Heart left ventricle (tissue), 13 donors: ENCODE measurements at regions not wholly inside any gene's neighbourhood (a gene's known extent, or its start where the extent isn't known, plus 50 kb on each side); places are given as distances from the start of the nearest gene placed in this dataset.
"Not testable (repeated sequence)": the region's sequence is repeated elsewhere in the genome, so short reads cannot be mapped to it uniquely, and the experiment has no call there.

ENCODE experiments used
- POLR2A ChIP-seq, 2 donors: fragments of 450-650 bp; IDR thresholded peaks; one replicate each; pipeline ENCODE4 v1.6.1; 2017; ENCODE audit warnings: antibody characterized with exemption in 2 of 2, mild to moderate bottlenecking in 2 of 2, moderate library complexity in 2 of 2
- TF ChIP-seq, protein P1 (sequence below), 12 donors: fragments of 200-600 bp; sonication (generic) in 4 of 12; IDR thresholded peaks; one replicate each; pipeline versions ENCODE4 v1.5.0 to v1.8.0; 2018 to 2022; ENCODE audit warnings: antibody characterized with exemption in 12 of 12, mild to moderate bottlenecking in 5 of 12
- donor health status: ischemic (EF 13 %, LVEDD 7.1; RV severe dilation, severe dysfunction).
- donor health status: DM: no; HTN: yes; CAD: no.
- donor health status: DM: no; HTN: no; CAD: no.
- donor health status: ischemic (EF 25% LVEDD 6.9; RV normal size, moderate dysfunction).
- donor health status: ischemic (EF 25% LVEDD 5.7; RV mildly dilated, moderate dysfunction).
- donor health status: ischemic (EF 35%, LVEDD 5.7; RV mildly dilated, moderate dysfunction).
- donor health status: nonischemic (EF 11% LVEDD 7.7; RV severe dilation, severe dysfunction).
- donor health status: DM: yes; HTN: yes; CAD: no.
- donor health status: PGD.
- donor health status: ischemic (EF 29% LVEDD 5.4; RV normal size, mild dysfunction).
- donor health status: nonischemic (EF 23%, LVEDD 6.1; RV moderate dilation, normal function).

DNA sequence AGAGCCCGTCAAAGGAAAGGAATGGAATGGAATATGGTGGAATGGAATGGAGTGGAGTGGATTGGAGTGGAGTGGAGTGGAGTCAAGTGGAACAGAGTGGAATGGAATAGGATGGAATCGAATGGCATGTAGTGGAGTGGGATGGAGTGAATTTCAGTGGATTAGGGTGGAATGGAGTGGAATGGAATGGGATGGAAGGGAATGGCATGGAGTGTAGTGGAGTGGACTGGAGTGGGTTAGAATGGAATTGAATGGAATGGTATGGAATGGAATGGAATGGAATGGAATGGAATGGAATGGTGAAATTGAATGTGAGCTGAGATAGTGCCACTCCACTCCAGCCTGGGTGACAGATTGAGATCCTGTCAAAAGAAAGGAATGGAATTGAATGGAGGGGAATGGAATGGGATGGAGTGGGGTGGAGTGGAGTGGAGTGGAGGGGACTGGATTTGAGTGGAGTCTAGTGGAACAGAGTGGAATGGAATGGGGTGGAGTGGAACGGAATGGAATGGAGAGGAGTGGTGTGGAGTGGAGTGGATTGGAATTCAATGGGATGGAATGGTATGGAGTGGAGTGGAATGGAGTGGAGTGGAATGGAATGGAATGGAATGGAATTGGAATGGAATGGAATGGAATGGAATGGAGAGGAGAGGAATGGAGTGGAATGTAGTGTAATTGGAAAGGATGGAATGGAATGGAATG lies 1273.6 kb upstream of the TPTE start:
- TF ChIP-seq, protein P1, sequence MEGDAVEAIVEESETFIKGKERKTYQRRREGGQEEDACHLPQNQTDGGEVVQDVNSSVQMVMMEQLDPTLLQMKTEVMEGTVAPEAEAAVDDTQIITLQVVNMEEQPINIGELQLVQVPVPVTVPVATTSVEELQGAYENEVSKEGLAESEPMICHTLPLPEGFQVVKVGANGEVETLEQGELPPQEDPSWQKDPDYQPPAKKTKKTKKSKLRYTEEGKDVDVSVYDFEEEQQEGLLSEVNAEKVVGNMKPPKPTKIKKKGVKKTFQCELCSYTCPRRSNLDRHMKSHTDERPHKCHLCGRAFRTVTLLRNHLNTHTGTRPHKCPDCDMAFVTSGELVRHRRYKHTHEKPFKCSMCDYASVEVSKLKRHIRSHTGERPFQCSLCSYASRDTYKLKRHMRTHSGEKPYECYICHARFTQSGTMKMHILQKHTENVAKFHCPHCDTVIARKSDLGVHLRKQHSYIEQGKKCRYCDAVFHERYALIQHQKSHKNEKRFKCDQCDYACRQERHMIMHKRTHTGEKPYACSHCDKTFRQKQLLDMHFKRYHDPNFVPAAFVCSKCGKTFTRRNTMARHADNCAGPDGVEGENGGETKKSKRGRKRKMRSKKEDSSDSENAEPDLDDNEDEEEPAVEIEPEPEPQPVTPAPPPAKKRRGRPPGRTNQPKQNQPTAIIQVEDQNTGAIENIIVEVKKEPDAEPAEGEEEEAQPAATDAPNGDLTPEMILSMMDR (IDR thresholded peaks at IDR 0.05): not testable (repeated sequence)
- not testable (repeated sequence) for TF ChIP-seq POLR2A (IDR thresholded peaks at IDR 0.05)
